Type B pancreatic cell (in vitro differentiated cells): ENCODE measurements at regions not wholly inside any gene's neighbourhood (a gene's known extent, or its start where the extent isn't known, plus 50 kb on each side); places are given as distances from the start of the nearest gene placed in this dataset.

Experiments
- DNase-seq: peaks from one replicate; pipeline ENCODE4 v3.0.0; 2021; ENCODE audit warnings: mixed read lengths; ENCODE audit not compliant: unreplicated experiment; ENCODE audit errors: extremely low spot score
- H3K27ac Mint-ChIP-seq: 2 replicates; pipeline ENCODE4 v1.8.0; 2021; ENCODE audit warnings: mild to moderate bottlenecking, mixed read lengths
- H3K27me3 Mint-ChIP-seq: 2 replicates; pipeline ENCODE4 v1.8.0; 2021; ENCODE audit warnings: mixed read lengths
- H3K36me3 Mint-ChIP-seq: 2 replicates; pipeline ENCODE4 v1.8.0; 2021; ENCODE audit warnings: mixed read lengths
- H3K4me1 Mint-ChIP-seq: one replicate; pipeline ENCODE4 v1.8.0; 2021; ENCODE audit warnings: mixed read lengths; ENCODE audit not compliant: unreplicated experiment
- H3K4me3 Mint-ChIP-seq: 2 replicates; pipeline ENCODE4 v1.8.0; 2021; ENCODE audit warnings: mild to moderate bottlenecking, mixed read lengths
- H3K9me3 Mint-ChIP-seq: 2 replicates; pipeline ENCODE4 v1.8.0; 2021; ENCODE audit warnings: mixed read lengths
- TF ChIP-seq, protein P1 (sequence below): fragments of 200-600 bp; sonication (generic); conservative IDR thresholded peaks from 2 replicates; pipeline ENCODE4 v1.5.0; 2021; ENCODE audit warnings: antibody characterized with exemption, mild to moderate bottlenecking

DNA sequence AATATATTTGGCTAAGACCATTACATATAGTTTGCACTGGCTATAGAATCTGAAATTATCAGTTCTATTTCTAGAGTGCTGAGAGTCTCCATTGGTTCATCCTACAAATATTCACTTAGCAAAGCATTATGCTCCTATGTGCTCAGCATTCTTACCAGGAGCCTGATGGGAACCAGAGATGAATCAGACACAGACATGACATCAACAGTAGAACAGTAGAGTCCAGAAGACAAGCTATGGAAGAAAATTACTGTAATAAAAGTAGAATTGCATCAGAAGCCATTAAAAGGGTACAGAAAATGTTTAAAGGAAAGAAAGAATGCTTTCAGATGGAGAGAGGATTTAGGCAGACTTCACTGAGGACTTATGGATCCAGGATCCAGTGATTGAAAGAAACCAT is 271.7 kb upstream of the SNX7 start:
- Mint-ChIP-seq H3K27ac (no peak overlapping the region), H3K4me3 (no peak overlapping the region), H3K27me3 (peaks cover under 1% of the 10 kb centered on the region), H3K9me3 (no peaks in the 10 kb centered on the region), H3K4me1 (peaks cover 11% of the 10 kb centered on the region), H3K36me3 (no peaks in the 10 kb centered on the region)
- DNase-seq: no peak
- TF ChIP-seq, protein P1, sequence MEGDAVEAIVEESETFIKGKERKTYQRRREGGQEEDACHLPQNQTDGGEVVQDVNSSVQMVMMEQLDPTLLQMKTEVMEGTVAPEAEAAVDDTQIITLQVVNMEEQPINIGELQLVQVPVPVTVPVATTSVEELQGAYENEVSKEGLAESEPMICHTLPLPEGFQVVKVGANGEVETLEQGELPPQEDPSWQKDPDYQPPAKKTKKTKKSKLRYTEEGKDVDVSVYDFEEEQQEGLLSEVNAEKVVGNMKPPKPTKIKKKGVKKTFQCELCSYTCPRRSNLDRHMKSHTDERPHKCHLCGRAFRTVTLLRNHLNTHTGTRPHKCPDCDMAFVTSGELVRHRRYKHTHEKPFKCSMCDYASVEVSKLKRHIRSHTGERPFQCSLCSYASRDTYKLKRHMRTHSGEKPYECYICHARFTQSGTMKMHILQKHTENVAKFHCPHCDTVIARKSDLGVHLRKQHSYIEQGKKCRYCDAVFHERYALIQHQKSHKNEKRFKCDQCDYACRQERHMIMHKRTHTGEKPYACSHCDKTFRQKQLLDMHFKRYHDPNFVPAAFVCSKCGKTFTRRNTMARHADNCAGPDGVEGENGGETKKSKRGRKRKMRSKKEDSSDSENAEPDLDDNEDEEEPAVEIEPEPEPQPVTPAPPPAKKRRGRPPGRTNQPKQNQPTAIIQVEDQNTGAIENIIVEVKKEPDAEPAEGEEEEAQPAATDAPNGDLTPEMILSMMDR: no peak

DNA sequence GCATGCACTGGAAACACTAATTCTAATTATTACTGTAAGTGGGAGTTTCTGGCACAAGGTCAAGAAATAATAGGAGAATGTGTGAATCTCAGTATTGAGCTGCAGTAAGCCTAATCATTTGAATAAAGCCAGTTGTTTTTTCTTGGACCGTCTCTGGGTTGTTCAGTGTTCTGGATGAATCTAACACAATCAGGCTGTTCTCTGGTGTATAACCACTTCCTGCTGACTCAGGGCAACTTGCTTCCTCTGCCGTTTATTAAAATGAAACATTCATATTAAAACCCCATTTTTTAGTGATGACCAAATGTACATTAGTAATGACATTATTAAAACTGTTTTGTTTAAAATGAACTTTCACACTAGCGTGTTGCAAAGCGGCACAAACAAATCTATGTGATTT is 273.1 kb upstream of the SNX7 start:
- Mint-ChIP-seq H3K4me3 (no peak overlapping the region), H3K36me3 (no peaks in the 10 kb centered on the region), H3K9me3 (no peaks in the 10 kb centered on the region), H3K4me1 (peaks cover 14% of the 10 kb centered on the region), H3K27me3 (peaks cover 3% of the 10 kb centered on the region), H3K27ac (no peak overlapping the region)
- DNase-seq: no peak
- TF ChIP-seq, protein P1: no peak

DNA sequence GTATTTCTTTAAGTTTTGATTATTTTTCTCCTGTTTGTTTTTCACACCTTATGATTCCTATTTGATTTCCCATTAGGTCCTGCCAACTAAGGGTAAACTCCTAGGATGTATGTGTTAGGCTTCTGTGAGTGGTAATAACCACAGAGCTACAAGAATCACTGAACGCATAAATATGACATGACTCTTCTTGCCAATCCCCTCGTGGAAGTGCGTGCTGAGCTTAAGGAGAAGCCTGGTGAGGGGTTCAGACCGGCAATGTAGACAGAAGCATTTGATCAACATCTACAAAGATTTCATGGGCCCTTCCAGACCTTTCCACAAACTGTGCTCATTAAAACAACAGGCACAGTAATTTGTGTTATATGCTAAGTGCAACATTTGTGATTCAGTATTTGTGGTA is 273.8 kb upstream of the SNX7 start:
- TF ChIP-seq, protein P1: no peak
- peaks cover 14% of the 10 kb centered on the region for H3K4me1 Mint-ChIP-seq
- peaks cover 3% of the 10 kb centered on the region for H3K27me3 Mint-ChIP-seq
- H3K9me3 Mint-ChIP-seq: no peaks in the 10 kb centered on the region
- H3K36me3 Mint-ChIP-seq: no peaks in the 10 kb centered on the region
- DNase-seq: no peak
- H3K27ac Mint-ChIP-seq: no peak overlapping the region
- no peak overlapping the region for H3K4me3 Mint-ChIP-seq

DNA sequence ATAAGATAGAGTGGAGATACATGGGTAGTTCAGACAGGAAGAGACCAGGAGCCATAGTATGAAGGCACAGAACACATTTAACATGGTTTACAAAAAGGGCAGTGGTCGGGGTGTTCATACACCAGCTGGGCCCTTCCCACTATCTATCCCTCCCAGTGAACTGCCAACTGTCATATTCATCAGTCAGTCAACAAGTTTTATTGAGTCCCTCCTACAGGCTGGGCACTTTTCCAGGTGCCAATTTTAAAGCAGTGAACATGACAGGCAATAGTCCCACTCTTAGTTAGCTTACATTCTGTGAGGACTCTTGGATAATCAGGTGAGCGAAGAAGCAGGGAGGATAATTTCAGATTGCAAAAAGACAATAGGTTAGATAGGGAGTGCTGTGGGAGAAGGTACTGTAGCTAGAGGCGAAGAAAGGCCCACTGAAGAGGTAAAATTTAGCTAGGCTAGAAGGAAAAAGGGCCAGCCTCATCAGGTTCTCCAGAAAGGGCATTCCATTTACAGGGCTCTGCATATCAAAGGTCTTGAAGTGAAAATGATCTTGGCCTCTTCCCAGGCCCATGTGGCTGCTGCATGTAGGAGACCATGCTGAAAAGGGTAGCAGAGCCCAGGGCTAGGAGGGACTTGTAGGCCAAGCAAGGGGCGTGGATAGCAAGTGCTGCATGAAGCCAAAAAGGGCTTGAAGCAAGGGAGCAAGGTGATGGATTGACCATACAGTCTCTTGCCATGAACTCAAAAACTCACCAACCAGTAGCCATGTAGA is 274.7 kb upstream of the SNX7 start:
- H3K9me3 Mint-ChIP-seq: no peaks in the 10 kb centered on the region
- H3K27ac Mint-ChIP-seq: no peak overlapping the region
- H3K27me3 Mint-ChIP-seq: peaks cover 3% of the 10 kb centered on the region
- no peak overlapping the region for H3K4me3 Mint-ChIP-seq
- peaks cover 14% of the 10 kb centered on the region for H3K4me1 Mint-ChIP-seq
- no peaks in the 10 kb centered on the region for H3K36me3 Mint-ChIP-seq
- no peak for DNase-seq
- TF ChIP-seq, protein P1: no peak

DNA sequence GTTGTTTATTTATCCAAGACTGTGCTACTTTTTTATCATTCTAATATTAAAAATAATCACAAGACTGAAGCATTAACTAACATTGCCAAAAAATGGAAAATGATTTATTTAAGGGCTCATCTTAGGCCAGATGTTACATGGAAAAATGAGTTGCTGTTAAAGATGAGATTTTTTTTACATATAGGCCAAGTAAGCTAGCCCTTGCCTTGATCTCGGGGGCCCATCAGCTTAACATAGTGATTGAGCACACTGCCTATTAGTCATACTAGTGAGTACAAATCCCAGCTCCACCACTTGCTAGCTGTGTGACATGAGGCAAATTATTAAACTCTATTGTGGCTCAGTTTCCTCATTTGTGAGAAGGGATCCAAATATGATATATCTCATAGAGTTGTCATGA is 275.9 kb upstream of the SNX7 start:
- TF ChIP-seq, protein P1: no peak
- Mint-ChIP-seq H3K4me3 (no peak overlapping the region), H3K27me3 (peaks cover 7% of the 10 kb centered on the region), H3K27ac (no peak overlapping the region), H3K36me3 (no peaks in the 10 kb centered on the region), H3K4me1 (peaks cover 14% of the 10 kb centered on the region), H3K9me3 (no peaks in the 10 kb centered on the region)
- no peak for DNase-seq
